Activated CD8-positive, alpha-beta T cell treated with anti-CD3 and anti-CD28 coated beads for 36 hours (primary cell): ENCODE measurements at regions not wholly inside any gene's neighbourhood (a gene's known extent, or its start where the extent isn't known, plus 50 kb on each side); places are given as distances from the start of the nearest gene placed in this dataset.

Experiments
- ATAC-seq: fragments of 200-7000 bp; cut with Tn5 transposase; one replicate; pipeline ENCODE4 v1.10.0; 2021; ENCODE audit warnings: mild to moderate bottlenecking, moderate library complexity
- CTCF ChIA-PET: fragments of 350-600 bp; sonication (Branson Sonifier 250); formaldehyde crosslinking; loops from one replicate; lab custom pipeline; 2021; ENCODE audit warnings: antibody characterized with exemption; lab: Charles Lee
- POLR2A ChIA-PET: fragments of 350-600 bp; sonication (Branson Sonifier 250); formaldehyde crosslinking; loops from one replicate; lab custom pipeline; 2021; ENCODE audit warnings: antibody characterized with exemption; lab: Charles Lee
- DNase-seq: peaks from one replicate; pipeline ENCODE4 v3.0.0-alpha.2; 2020
- H3K27ac Mint-ChIP-seq: one replicate; pipeline ENCODE4 v1.8.0; 2021; ENCODE audit warnings: mild to moderate bottlenecking, mixed read lengths
- H3K27me3 Mint-ChIP-seq: one replicate; pipeline ENCODE4 v1.8.0; 2021; ENCODE audit warnings: mixed read lengths
- H3K36me3 Mint-ChIP-seq: one replicate; pipeline ENCODE4 v1.8.0; 2021; ENCODE audit warnings: low read depth, mixed read lengths
- H3K4me1 Mint-ChIP-seq: one replicate; pipeline ENCODE4 v1.8.0; 2021; ENCODE audit warnings: low read depth, mixed read lengths
- H3K4me3 Mint-ChIP-seq: one replicate; pipeline ENCODE4 v1.8.0; 2021; ENCODE audit warnings: mild to moderate bottlenecking, moderate library complexity, mixed read lengths
- H3K9me3 Mint-ChIP-seq: one replicate; pipeline ENCODE4 v1.8.0; 2021; ENCODE audit warnings: mixed read lengths
- intact Hi-C: fragments of 100-400 bp; cut with micrococcal nuclease; formaldehyde crosslinking; loops from one replicate; pipeline ENCODE4 v1.10.0; 2022
- TF ChIP-seq, protein P1 (sequence below): fragments of 200-600 bp; IDR thresholded peaks from one replicate; pipeline ENCODE4 v1.8.0; 2022; ENCODE audit warnings: antibody characterized with exemption, mild to moderate bottlenecking

GRCh38 chr7:51899611-51900010 is 583.0 kb upstream of the COBL start:
- ATAC-seq (no peak), DNase-seq (no peak)
- no peak overlapping the region for H3K27ac Mint-ChIP-seq
- H3K9me3 Mint-ChIP-seq = peaks cover 10% of the 10 kb centered on the region
- TF ChIP-seq, protein P1, sequence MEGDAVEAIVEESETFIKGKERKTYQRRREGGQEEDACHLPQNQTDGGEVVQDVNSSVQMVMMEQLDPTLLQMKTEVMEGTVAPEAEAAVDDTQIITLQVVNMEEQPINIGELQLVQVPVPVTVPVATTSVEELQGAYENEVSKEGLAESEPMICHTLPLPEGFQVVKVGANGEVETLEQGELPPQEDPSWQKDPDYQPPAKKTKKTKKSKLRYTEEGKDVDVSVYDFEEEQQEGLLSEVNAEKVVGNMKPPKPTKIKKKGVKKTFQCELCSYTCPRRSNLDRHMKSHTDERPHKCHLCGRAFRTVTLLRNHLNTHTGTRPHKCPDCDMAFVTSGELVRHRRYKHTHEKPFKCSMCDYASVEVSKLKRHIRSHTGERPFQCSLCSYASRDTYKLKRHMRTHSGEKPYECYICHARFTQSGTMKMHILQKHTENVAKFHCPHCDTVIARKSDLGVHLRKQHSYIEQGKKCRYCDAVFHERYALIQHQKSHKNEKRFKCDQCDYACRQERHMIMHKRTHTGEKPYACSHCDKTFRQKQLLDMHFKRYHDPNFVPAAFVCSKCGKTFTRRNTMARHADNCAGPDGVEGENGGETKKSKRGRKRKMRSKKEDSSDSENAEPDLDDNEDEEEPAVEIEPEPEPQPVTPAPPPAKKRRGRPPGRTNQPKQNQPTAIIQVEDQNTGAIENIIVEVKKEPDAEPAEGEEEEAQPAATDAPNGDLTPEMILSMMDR = no peak
- no peak overlapping the region for H3K4me3 Mint-ChIP-seq
- H3K4me1 Mint-ChIP-seq = no peaks in the 10 kb centered on the region
- CTCF ChIA-PET = no interaction called here
- intact Hi-C loops = no loop called here
- POLR2A ChIA-PET = no interaction called here
- H3K36me3 Mint-ChIP-seq = no peaks in the 10 kb centered on the region
- H3K27me3 Mint-ChIP-seq = no peaks in the 10 kb centered on the region

DNA sequence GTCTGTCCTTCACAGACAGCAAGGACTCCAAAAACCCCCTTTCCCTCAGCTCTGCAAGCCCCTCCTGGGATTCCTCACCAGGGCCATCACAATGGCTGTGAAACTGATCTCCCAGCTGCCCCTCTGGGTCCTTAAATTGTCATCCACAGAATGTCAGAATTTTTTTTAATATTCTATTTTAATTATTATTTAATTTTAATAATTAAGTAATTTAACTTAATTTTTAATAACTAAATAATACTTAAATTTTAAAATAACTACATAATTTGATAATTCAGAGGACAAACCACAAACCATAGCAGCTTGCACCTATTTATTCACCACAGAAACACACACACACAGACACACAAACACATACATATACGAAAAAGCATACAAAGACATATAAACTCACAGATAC is 565.8 kb upstream of the COBL start:
- DNase-seq (no peak), ATAC-seq (no peak)
- Mint-ChIP-seq H3K27me3 (no peaks in the 10 kb centered on the region), H3K4me1 (no peaks in the 10 kb centered on the region), H3K9me3 (peaks cover 3% of the 10 kb centered on the region), H3K27ac (no peak overlapping the region), H3K4me3 (no peak overlapping the region), H3K36me3 (no peaks in the 10 kb centered on the region)
- ChIA-PET POLR2A (no interaction called here), CTCF (no interaction called here)
- intact Hi-C loops = no loop called here
- TF ChIP-seq, protein P1 = no peak

DNA sequence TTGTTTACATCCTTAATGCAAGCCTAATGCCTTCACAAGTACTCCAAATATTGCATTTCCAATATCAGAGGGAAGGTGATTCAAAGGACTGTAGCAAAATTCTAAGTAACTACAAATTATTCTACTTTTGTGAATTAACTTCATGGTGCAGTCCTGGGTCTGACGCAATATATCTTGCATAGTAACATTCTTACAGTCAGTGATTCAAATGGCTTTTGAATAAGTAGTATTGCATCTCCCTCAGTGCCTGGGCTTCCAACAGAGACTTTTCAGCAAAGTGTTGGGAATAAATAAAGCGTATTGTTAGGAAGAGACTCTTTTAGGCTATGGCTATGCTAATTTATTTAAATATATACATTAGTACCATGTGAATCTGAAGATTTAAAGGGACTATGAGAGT is 564.7 kb upstream of the COBL start:
- peaks cover 2% of the 10 kb centered on the region for H3K9me3 Mint-ChIP-seq
- H3K36me3 Mint-ChIP-seq = no peaks in the 10 kb centered on the region
- no peaks in the 10 kb centered on the region for H3K27me3 Mint-ChIP-seq
- DNase-seq (no peak), ATAC-seq (no peak)
- H3K27ac Mint-ChIP-seq = no peak overlapping the region
- no peak overlapping the region for H3K4me3 Mint-ChIP-seq
- TF ChIP-seq, protein P1 = no peak
- H3K4me1 Mint-ChIP-seq = no peaks in the 10 kb centered on the region
- intact Hi-C loops = no loop called here
- ChIA-PET POLR2A (no interaction called here), CTCF (no interaction called here)

- DNase-seq = no peak
- no peaks in the 10 kb centered on the region for H3K9me3 Mint-ChIP-seq
- H3K4me3 Mint-ChIP-seq = no peak overlapping the region
- no peak for ATAC-seq
- H3K27me3 Mint-ChIP-seq = no peaks in the 10 kb centered on the region
- H3K36me3 Mint-ChIP-seq = no peaks in the 10 kb centered on the region
- ChIA-PET CTCF (no interaction called here), POLR2A (no interaction called here)
- H3K4me1 Mint-ChIP-seq = no peaks in the 10 kb centered on the region
- TF ChIP-seq, protein P1 = no peak
- intact Hi-C loops = no loop called here
- no peak overlapping the region for H3K27ac Mint-ChIP-seq
Observed at GRCh38 chr7:51878865-51879264, 562.3 kb upstream of the COBL start.

DNA sequence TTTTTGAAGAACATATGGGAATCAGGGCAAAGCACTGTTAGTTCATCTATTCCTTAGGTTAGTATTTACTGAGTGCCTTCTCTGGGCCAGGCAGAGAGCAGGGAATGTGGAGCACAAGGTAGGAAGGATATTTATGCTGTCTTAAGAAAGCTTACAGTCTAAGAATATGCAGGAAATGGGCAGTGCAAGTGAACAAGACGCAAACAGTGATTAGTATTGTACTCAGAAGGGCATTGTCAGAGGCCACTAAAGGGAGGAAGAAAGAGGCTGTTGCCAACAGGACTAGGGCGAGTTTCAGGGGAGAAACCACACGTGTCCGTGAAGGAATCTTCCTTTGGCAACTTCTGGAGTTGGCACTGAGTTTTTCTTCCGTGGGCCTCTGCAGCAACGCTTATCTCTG is 552.8 kb upstream of the COBL start:
- H3K27ac Mint-ChIP-seq = no peak overlapping the region
- TF ChIP-seq, protein P1 = no peak
- ChIA-PET POLR2A (no interaction called here), CTCF (no interaction called here)
- no peaks in the 10 kb centered on the region for H3K36me3 Mint-ChIP-seq
- no peak for ATAC-seq
- no peaks in the 10 kb centered on the region for H3K4me1 Mint-ChIP-seq
- H3K9me3 Mint-ChIP-seq = peaks cover 8% of the 10 kb centered on the region
- DNase-seq = no peak
- H3K4me3 Mint-ChIP-seq = no peak overlapping the region
- H3K27me3 Mint-ChIP-seq = no peaks in the 10 kb centered on the region
- intact Hi-C loops = no loop called here
